Suprapubic skin (tissue), 4 donors: ENCODE measurements at regions not wholly inside any gene's neighbourhood (a gene's known extent, or its start where the extent isn't known, plus 50 kb on each side); places are given as distances from the start of the nearest gene placed in this dataset.

Experiments used
- EP300 ChIP-seq: sonication (generic); formaldehyde crosslinking; IDR thresholded peaks from one replicate; pipeline ENCODE4 v1.6.1; 2017; ENCODE audit warnings: antibody characterized with exemption
- POLR2A ChIP-seq, 2 donors: fragments of 450-650 bp; IDR thresholded peaks; one replicate each; pipeline ENCODE4 v1.6.1; 2017; ENCODE audit warnings: antibody characterized with exemption in 2 of 2, mild to moderate bottlenecking in 2 of 2, moderate library complexity in 2 of 2
- POLR2AphosphoS5 ChIP-seq, 3 donors: sonication (generic); formaldehyde crosslinking; IDR thresholded peaks; one replicate each; pipeline ENCODE4 v1.6.1; 2017; ENCODE audit warnings: antibody characterized with exemption in 3 of 3
- TF ChIP-seq, protein P1 (sequence below), 2 donors: fragments of 200-600 bp in 1 of 2; fragments of 450-650 bp in 1 of 2; sonication (generic) in 1 of 2; IDR thresholded peaks; one replicate each; pipeline ENCODE4 v1.5.1; 2016 to 2019; ENCODE audit warnings: antibody characterized with exemption in 2 of 2, mild to moderate bottlenecking in 1 of 2, moderate library complexity in 1 of 2

DNA sequence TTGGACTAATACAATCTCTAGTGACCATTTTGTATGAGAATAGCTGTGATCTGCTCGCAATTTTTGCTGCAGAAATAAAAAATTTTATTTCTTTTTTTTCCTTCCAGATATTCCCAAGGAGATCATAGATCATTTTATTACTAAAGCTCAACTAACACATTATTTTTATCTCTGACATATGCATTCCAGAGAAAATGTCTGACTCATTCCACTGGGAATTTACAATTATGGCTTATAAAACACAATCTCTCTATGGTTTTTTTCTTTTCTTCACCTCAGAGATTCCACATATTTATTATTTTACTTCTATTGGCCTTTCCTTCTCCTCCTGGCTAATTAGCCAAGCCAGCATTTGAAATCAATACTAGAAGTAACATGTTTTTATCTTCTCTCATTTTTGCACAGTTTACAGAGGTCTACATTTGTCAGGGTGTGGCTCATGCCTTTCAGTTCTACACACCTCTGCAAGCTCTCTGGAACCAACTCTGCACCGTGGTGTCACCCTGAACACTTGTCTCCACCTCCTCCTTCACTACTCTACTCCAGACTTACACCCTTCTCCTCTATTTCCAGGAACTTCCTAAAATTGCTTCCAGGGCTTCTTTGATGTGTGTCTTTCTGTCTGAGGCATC is 59.8 kb upstream of the GPM6A start:
- TF ChIP-seq, protein P1, sequence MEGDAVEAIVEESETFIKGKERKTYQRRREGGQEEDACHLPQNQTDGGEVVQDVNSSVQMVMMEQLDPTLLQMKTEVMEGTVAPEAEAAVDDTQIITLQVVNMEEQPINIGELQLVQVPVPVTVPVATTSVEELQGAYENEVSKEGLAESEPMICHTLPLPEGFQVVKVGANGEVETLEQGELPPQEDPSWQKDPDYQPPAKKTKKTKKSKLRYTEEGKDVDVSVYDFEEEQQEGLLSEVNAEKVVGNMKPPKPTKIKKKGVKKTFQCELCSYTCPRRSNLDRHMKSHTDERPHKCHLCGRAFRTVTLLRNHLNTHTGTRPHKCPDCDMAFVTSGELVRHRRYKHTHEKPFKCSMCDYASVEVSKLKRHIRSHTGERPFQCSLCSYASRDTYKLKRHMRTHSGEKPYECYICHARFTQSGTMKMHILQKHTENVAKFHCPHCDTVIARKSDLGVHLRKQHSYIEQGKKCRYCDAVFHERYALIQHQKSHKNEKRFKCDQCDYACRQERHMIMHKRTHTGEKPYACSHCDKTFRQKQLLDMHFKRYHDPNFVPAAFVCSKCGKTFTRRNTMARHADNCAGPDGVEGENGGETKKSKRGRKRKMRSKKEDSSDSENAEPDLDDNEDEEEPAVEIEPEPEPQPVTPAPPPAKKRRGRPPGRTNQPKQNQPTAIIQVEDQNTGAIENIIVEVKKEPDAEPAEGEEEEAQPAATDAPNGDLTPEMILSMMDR (IDR thresholded peaks at IDR 0.05): no peak
- no peak for TF ChIP-seq POLR2A (IDR thresholded peaks at IDR 0.05)
- no peak for TF ChIP-seq EP300
- no peak for TF ChIP-seq POLR2AphosphoS5 (IDR thresholded peaks at IDR 0.05)
